OCI-LY7 (cell line): ENCODE measurements at regions not wholly inside any gene's neighbourhood (a gene's known extent, or its start where the extent isn't known, plus 50 kb on each side); places are given as distances from the start of the nearest gene placed in this dataset.
A peak's percentile ranks its signal among the peaks of the same experiment; 100 is the strongest.

Source experiments
- BruUV-seq: library from RNA; stranded (reverse); fragments of 400-500 nt; replicated peaks from 2 replicates; lab custom pipeline; 2021; lab: Mats Ljungman, UMichigan
- CTCF ChIA-PET: fragments of 300-600 bp; sonication (Branson Sonifier 250); formaldehyde crosslinking; loops from one replicate; lab custom pipeline; 2022; ENCODE audit warnings: antibody characterized with exemption; ENCODE audit not compliant: unreplicated experiment; lab: Charles Lee
- POLR2A ChIA-PET: fragments of 300-600 bp; sonication (Branson Sonifier 250); formaldehyde crosslinking; loops from one replicate; lab custom pipeline; 2022; ENCODE audit warnings: antibody characterized with exemption; lab: Charles Lee
- DNase-seq: peaks from one replicate; pipeline ENCODE4 v3.0.0-alpha.2; 2015; ENCODE audit warnings: low spot score
- H2AFZ ChIP-seq: fragments of 200-600 bp; sonication (generic), shearing (Covaris generic); 2 replicates; pipeline ENCODE4 v1.6.1; 2014; ENCODE audit warnings: mild to moderate bottlenecking, antibody characterized with exemption, low read length, moderate library complexity
- H3K27ac ChIP-seq: fragments of 200-600 bp; sonication (generic); 2 replicates; pipeline ENCODE4 v1.5.1; 2014; ENCODE audit warnings: mixed run types, low read depth, mild to moderate bottlenecking, moderate library complexity, low read length, inconsistent platforms; ENCODE audit not compliant: poor library complexity, severe bottlenecking
- H3K36me3 ChIP-seq: fragments of 200-600 bp; sonication (generic); 2 replicates; pipeline ENCODE4 v1.6.1; 2014; ENCODE audit warnings: mild to moderate bottlenecking, antibody characterized with exemption, low read length, moderate library complexity, mixed read lengths; ENCODE audit not compliant: insufficient read depth
- H3K4me1 ChIP-seq: fragments of 200-600 bp; sonication (generic); 2 replicates; pipeline ENCODE4 v1.5.1; 2014; ENCODE audit warnings: mild to moderate bottlenecking, low read length; ENCODE audit not compliant: insufficient read depth, poor library complexity, severe bottlenecking
- H3K4me2 ChIP-seq: fragments of 200-600 bp; sonication (generic); 2 replicates; pipeline ENCODE4 v1.6.1; 2014; ENCODE audit warnings: mild to moderate bottlenecking, low read length
- H3K4me3 ChIP-seq: fragments of 200-600 bp; sonication (generic); 2 replicates; pipeline ENCODE4 v1.5.1; 2014; ENCODE audit warnings: mild to moderate bottlenecking, low read depth, low read length; ENCODE audit not compliant: poor library complexity, severe bottlenecking
- H3K79me2 ChIP-seq: fragments of 200-600 bp; sonication (generic); 2 replicates; pipeline ENCODE4 v1.6.1; 2016; ENCODE audit warnings: low read depth, mild to moderate bottlenecking, low read length, moderate library complexity, mixed read lengths; ENCODE audit not compliant: insufficient read depth
- H3K9me2 ChIP-seq: fragments of 200-600 bp; sonication (generic); 2 replicates; pipeline ENCODE4 v1.6.1; 2016; ENCODE audit warnings: mild to moderate bottlenecking, low read length, mixed read lengths; ENCODE audit not compliant: insufficient read depth
- H3K9me3 ChIP-seq: fragments of 200-600 bp; sonication (generic); 2 replicates; pipeline ENCODE4 v1.6.1; 2014; ENCODE audit warnings: mild to moderate bottlenecking, mixed run types, low read length, mixed read lengths
- H4K20me1 ChIP-seq: fragments of 200-600 bp; sonication (generic); 2 replicates; pipeline ENCODE4 v1.6.1; 2014; ENCODE audit warnings: mild to moderate bottlenecking, antibody characterized with exemption, low read length, moderate library complexity, mixed read lengths; ENCODE audit not compliant: insufficient read depth
- EZH2phosphoT487 ChIP-seq: fragments of 200-600 bp; sonication (generic); IDR thresholded peaks from 2 replicates; pipeline ENCODE4 v1.6.1; 2018; ENCODE audit warnings: low read depth, borderline replicate concordance, mild to moderate bottlenecking, mixed run types, antibody characterized with exemption, low read length, moderate library complexity, mixed read lengths
- intact Hi-C: fragments of 100-400 bp; cut with micrococcal nuclease; formaldehyde crosslinking; loops from one replicate; pipeline ENCODE4 v1.10.0; 2022; ENCODE audit not compliant: unreplicated experiment
- TF ChIP-seq, protein P1 (sequence below): fragments of 200-600 bp; sonication (generic); conservative IDR thresholded peaks from 2 replicates; pipeline ENCODE4 v1.5.1; 2014; ENCODE audit warnings: mild to moderate bottlenecking, antibody characterized with exemption, low read length, moderate library complexity, mixed read lengths

- no peak for DNase-seq
Observed at GRCh38 chr2:198312596-198313483, 508.4 kb downstream of the PLCL1 start.

DNA sequence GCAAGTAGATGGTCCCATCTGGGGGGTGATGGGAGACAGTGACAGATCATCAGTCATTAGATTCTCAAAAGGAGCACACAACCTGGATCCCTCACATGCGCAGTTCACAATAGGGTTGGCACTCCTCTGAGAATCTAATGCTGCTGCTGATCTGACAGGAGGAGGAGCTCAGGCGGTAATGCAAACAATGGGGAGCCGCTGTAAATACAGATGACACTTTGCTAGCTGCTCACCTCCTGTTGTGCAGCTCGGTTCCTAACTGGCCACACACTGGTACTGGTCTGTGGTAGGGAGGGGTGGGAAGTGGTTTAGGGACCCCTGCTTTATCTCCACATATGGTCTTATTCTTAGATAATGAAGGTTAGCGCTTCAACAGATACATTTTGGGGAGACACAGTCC lies 506.6 kb downstream of the PLCL1 start:
- Histone ChIP-seq H3K36me3 (no peaks in the 10 kb centered on the region), H3K4me1 (peaks cover 26% of the 10 kb centered on the region), H3K9me2 (no peaks in the 10 kb centered on the region), H3K27ac (no peak overlapping the region), H3K9me3 (no peaks in the 10 kb centered on the region), H3K79me2 (no peaks in the 10 kb centered on the region), H2AFZ (no peak overlapping the region), H3K4me2 (no peak overlapping the region), H4K20me1 (no peaks in the 10 kb centered on the region), H3K4me3 (no peak overlapping the region)
- TF ChIP-seq, protein P1, sequence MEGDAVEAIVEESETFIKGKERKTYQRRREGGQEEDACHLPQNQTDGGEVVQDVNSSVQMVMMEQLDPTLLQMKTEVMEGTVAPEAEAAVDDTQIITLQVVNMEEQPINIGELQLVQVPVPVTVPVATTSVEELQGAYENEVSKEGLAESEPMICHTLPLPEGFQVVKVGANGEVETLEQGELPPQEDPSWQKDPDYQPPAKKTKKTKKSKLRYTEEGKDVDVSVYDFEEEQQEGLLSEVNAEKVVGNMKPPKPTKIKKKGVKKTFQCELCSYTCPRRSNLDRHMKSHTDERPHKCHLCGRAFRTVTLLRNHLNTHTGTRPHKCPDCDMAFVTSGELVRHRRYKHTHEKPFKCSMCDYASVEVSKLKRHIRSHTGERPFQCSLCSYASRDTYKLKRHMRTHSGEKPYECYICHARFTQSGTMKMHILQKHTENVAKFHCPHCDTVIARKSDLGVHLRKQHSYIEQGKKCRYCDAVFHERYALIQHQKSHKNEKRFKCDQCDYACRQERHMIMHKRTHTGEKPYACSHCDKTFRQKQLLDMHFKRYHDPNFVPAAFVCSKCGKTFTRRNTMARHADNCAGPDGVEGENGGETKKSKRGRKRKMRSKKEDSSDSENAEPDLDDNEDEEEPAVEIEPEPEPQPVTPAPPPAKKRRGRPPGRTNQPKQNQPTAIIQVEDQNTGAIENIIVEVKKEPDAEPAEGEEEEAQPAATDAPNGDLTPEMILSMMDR = no peak
- no peak for TF ChIP-seq EZH2phosphoT487
- ChIA-PET CTCF (no interaction called here), POLR2A (no interaction called here)
- intact Hi-C loops = loop anchor here (10.0 kb wide), 2 partner anchors 344 to 704 kb away; no protein-coding TSS in a partner anchor
- no TSS peak for BruUV-seq
- no peak for DNase-seq

More at GRCh38 chr2:198312596-198313483, 508.4 kb downstream of the PLCL1 start:
- H4K20me1 ChIP-seq = no peaks in the 10 kb centered on the region
- no peaks in the 10 kb centered on the region for H3K9me2 ChIP-seq
- no peak overlapping the region for H3K4me3 ChIP-seq
- no peaks in the 10 kb centered on the region for H3K79me2 ChIP-seq
- ChIA-PET POLR2A (interaction anchor here (0.5 to 0.8 kb wide), 4 partner anchors 142 to 1459 kb away, joined by 3 read pairs; no protein-coding TSS in a partner anchor), CTCF (interaction anchor here (1.5 kb wide), 1 partner anchor 9 kb away, joined by 4 read pairs; no protein-coding TSS in a partner anchor)
- peaks cover 36% of the 10 kb centered on the region for H3K4me1 ChIP-seq
- H2AFZ ChIP-seq = peak overlapping the region; percentile 11; the same call in 1 of the 2 replicates
- H3K36me3 ChIP-seq = no peaks in the 10 kb centered on the region
- no peaks in the 10 kb centered on the region for H3K9me3 ChIP-seq
- TF ChIP-seq EZH2phosphoT487 = no peak
- TF ChIP-seq, protein P1 = no peak
- H3K4me2 ChIP-seq = no peak overlapping the region; the same call in 1 of the 2 replicates
- H3K27ac ChIP-seq = no peak overlapping the region
- no TSS peak for BruUV-seq
- intact Hi-C loops = loop anchor here (10.0 kb wide), 2 partner anchors 342 to 702 kb away; no protein-coding TSS in a partner anchor
